Dermis microvascular lymphatic vessel endothelial cell (primary cell): ENCODE measurements at regions not wholly inside any gene's neighbourhood (a gene's known extent, or its start where the extent isn't known, plus 50 kb on each side); places are given as distances from the start of the nearest gene placed in this dataset.
"Not testable (repeated sequence)": the region's sequence is repeated elsewhere in the genome, so short reads cannot be mapped to it uniquely, and the experiment has no call there.

Source experiments
- DNase-seq, 2 donors: peaks; one replicate each; pipeline versions ENCODE4 v3.0.0 to v3.0.0-alpha.2; 2010; ENCODE audit warnings: low read depth in 2 of 2

GRCh38 chr12:58009405-58010195 is 68.2 kb downstream of the ATP23 start:
- DNase-seq: no peak

DNA sequence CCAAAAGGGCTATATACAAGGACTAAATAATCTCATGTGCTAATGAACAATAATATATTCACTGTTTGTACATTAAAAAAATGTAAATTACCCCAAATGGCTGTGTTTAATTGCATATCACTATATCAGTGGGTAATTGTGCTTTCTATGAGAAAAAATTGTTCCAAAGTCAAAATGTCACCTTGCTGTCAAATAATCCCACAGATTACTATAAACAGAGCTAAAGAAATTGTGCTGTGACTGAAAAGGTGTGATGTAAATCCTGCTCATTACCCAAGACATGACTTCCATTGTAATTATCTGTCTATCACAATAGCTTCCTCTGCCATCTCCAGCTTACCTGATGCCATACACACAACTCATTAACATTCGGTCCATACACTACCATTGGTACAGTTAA is 70.3 kb downstream of the ATP23 start:
- DNase-seq: no peak

- DNase-seq: not testable (repeated sequence)
These were observed 81.1 kb downstream of the ATP23 start for GRCh38 chr12:58022379-58023020.

GRCh38 chr12:58025431-58025830 is 84.1 kb downstream of the ATP23 start:
- no peak for DNase-seq

GRCh38 chr12:58026426-58026825 is 85.1 kb downstream of the ATP23 start:
- DNase-seq: no peak

DNA sequence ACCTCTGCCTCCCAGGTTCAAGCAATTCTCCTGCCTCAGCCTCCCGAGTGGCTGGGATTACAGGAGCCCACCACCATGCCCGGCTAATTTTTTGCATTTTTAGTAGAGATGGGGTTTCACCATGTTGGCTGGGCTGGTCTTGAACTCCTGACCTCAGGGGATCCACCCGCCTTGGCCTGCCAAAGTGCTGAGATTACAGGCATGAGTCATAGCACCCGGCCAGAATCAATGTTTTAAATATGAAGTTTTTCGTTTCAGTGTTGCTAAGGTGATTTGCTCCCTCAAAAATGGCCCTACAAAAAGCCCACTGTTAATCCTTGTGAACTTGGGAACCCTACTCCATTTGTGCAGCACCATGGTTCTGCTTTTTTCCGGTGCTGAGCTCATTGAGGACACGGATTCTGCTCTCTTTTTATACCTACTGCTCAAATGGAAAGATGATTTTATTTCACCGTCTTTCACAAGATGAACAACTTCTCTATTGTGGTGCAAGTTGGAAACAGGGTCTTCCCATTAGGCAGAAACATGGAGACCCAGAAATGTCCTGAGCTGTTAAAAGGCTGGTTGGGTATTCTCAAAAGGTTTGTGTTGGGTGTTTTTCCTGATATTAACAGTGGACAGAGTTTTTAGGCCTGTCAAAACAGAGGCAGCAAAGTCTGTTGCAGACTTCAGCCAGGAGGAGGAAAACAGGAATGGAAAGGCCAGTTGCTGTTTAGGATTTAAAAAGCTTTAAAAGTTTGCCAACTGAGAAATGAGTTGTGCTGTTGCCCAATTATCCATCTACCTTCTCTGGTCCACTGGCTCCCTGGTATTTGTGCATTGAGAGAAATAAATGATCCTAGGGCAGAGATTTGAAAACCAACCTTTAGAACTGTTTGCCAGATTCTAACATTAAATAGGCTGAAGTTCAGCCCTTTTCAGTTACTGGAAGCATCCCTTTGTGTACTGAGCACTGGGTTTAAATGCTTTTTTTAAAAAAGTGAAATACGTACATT is 85.8 kb downstream of the ATP23 start:
- no peak for DNase-seq

GRCh38 chr12:58028294-58028693 is 86.9 kb downstream of the ATP23 start:
- DNase-seq: no peak

GRCh38 chr12:58029260-58029659 is 87.9 kb downstream of the ATP23 start:
- no peak for DNase-seq

GRCh38 chr12:58030566-58031279 is 89.4 kb downstream of the ATP23 start:
- DNase-seq: no peak

GRCh38 chr12:58032156-58032555 is 90.8 kb downstream of the ATP23 start:
- DNase-seq: no peak

GRCh38 chr12:58033831-58034230 is 92.5 kb downstream of the ATP23 start:
- DNase-seq: no peak

GRCh38 chr12:58034311-58034710 is 92.9 kb downstream of the ATP23 start:
- peak in 1 of 2 donors; percentile 3 for DNase-seq

- no peak for DNase-seq
These were observed 93.3 kb downstream of the ATP23 start for GRCh38 chr12:58034712-58035111.

- no peak for DNase-seq
These were observed 100.1 kb downstream of the ATP23 start for GRCh38 chr12:58041441-58041840.

GRCh38 chr12:58044966-58045365 is 103.6 kb downstream of the ATP23 start:
- DNase-seq: no peak

- no peak for DNase-seq
These were observed 104.9 kb downstream of the ATP23 start for GRCh38 chr12:58046271-58046670.

- no peak for DNase-seq
These were observed 110.0 kb downstream of the ATP23 start for GRCh38 chr12:58051378-58051777.

DNA sequence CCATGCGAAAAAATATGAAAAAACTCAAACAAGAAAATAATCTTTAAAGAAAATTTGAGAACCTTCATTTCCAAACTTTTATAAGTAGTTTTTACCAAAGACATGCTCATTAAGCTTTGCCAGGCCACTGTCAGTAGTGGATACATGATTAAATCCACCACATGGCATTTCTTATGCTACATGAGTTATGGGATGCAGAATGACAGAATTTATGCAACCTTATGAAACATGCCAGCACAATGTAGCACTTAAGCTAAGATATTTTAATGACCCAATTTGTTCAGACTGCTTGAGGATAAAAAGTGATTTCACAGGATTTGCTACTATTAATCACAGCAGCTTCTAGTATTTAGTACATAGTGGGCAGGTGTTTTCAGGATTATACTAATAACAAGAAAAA is 123.3 kb downstream of the ATP23 start:
- DNase-seq: no peak

- DNase-seq: no peak
These were observed 124.9 kb downstream of the ATP23 start for GRCh38 chr12:58066296-58066695.

DNA sequence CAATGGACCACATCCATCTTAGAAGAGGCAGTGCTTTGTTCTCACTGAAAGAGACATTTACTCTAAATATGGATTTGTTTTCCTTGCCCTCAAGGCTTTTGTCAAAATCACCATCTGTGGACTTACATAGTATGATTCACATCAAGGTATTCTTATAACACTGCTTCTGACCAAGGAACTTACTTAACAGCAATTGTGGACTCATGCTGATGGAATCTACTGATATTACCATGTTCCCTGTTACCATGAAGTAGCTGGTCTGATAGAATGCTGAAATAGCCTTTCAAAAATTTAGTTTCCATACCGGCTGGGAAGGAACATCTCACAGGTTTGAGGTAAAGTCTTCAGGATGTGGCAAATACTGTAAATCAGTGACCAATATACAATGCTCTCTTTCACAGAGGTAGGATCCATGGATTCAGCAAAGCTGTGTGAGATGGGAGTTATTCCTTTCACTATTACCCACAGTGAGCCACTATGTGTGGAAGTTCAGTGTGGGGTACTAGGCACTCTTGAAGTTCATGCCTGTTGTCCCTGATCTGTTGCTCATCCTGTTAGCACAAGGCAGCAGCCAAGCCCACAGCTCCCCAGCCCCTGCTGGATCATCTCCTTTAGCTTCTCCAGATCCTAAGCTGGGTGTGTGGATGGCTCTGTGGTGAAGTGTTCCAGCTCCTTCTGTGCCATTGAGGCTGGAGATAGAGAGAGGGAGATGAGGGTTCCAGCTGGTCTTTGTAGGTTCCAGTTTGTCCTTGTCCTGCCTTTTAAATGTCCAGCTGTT is 126.4 kb downstream of the ATP23 start:
- DNase-seq: no peak

DNA sequence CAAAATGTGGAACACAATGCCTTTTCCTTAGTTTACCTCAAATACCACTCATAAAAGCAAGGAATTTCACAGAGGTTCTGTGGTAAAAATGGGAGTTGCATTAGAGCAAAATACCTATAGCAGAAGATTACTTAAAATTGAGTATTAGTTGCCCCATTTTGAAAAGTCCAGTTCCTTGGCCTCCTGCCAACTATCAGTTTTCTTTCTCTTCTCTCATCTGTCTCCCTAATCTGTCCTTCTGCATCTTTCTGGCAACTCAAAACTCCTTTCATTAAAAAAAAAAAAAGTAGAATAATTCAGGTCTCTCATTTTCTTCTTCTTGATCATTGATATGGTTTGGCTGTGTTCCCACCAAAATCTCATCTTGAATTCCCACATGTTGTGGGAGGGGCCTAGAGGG is 127.3 kb downstream of the ATP23 start:
- no peak for DNase-seq
